PC-3 (cell line): ENCODE measurements at regions not wholly inside any gene's neighbourhood (a gene's known extent, or its start where the extent isn't known, plus 50 kb on each side); places are given as distances from the start of the nearest gene placed in this dataset.
A peak's percentile ranks its signal among the peaks of the same experiment; 100 is the strongest.

Source experiments
- ATAC-seq: fragments of 200-7000 bp; cut with Tn5 transposase; 2 replicates; pipeline ENCODE4 v1.9.1; 2020; ENCODE audit warnings: mild to moderate bottlenecking, moderate library complexity
- BruUV-seq: library from RNA; stranded (reverse); fragments of 400-500 nt; replicated peaks from 2 replicates; lab custom pipeline; 2021; lab: Mats Ljungman, UMichigan
- CTCF ChIA-PET: fragments of 300-600 bp; sonication (Branson Sonifier 250); formaldehyde crosslinking; loops from one replicate; lab custom pipeline; 2022; ENCODE audit warnings: antibody characterized with exemption; lab: Charles Lee
- POLR2A ChIA-PET: fragments of 300-600 bp; sonication (Branson Sonifier 250); formaldehyde crosslinking; loops from one replicate; lab custom pipeline; 2022; ENCODE audit warnings: antibody characterized with exemption; ENCODE audit not compliant: unreplicated experiment; lab: Charles Lee
- DNase-seq: peaks from one replicate; pipeline ENCODE4 v3.0.0-alpha.2; 2015
- H2AFZ ChIP-seq: fragments of 300-600 bp; sonication (generic); 2 replicates; pipeline ENCODE4 v1.6.0; 2016; ENCODE audit warnings: antibody characterized with exemption, low read length
- H3F3A ChIP-seq: fragments of 300-600 bp; sonication (generic); one replicate; pipeline ENCODE4 v1.6.0; 2017; ENCODE audit warnings: antibody characterized with exemption, low read length, control low read depth, mild to moderate bottlenecking; ENCODE audit not compliant: unreplicated experiment
- H3K27ac ChIP-seq: fragments of 300-600 bp; sonication (generic); 2 replicates; pipeline ENCODE4 v1.5.1; 2016; ENCODE audit warnings: mild to moderate bottlenecking, low read length
- H3K27me3 ChIP-seq: fragments of 300-600 bp; sonication (generic); 2 replicates; pipeline ENCODE4 v1.6.1; 2016; ENCODE audit warnings: low read length, mixed read lengths
- H3K36me3 ChIP-seq: fragments of 300-600 bp; sonication (generic); 2 replicates; pipeline ENCODE4 v1.6.1; 2016; ENCODE audit warnings: low read depth, mixed run types, low read length, mixed read lengths
- H3K4me1 ChIP-seq: fragments of 300-600 bp; sonication (generic); 2 replicates; pipeline ENCODE4 v1.5.1; 2016; ENCODE audit warnings: low read length; ENCODE audit not compliant: insufficient read depth
- H3K4me2 ChIP-seq: fragments of 300-600 bp; sonication (generic); 2 replicates; pipeline ENCODE4 v1.6.0; 2016; ENCODE audit warnings: low read length
- H3K4me3 ChIP-seq: fragments of 300-600 bp; sonication (generic); 2 replicates; pipeline ENCODE4 v1.5.1; 2016; ENCODE audit warnings: mild to moderate bottlenecking, low read length, mixed read lengths
- H3K79me2 ChIP-seq: fragments of 300-600 bp; sonication (generic); 2 replicates; pipeline ENCODE4 v1.6.1; 2017; ENCODE audit warnings: low read length, mixed read lengths
- H3K9ac ChIP-seq: fragments of 300-600 bp; sonication (generic); 2 replicates; pipeline ENCODE4 v1.6.0; 2016; ENCODE audit warnings: mild to moderate bottlenecking, low read length
- H3K9me2 ChIP-seq: fragments of 300-600 bp; sonication (generic); replicated peaks from 2 replicates; pipeline ENCODE4 v1.6.1; 2016; ENCODE audit warnings: mixed run types, low read length, mixed read lengths
- H3K9me3 ChIP-seq: fragments of 300-600 bp; sonication (generic); 2 replicates; pipeline ENCODE4 v1.6.1; 2016; ENCODE audit warnings: low read length, mixed read lengths
- H4K20me1 ChIP-seq: fragments of 300-600 bp; sonication (generic); 2 replicates; pipeline ENCODE4 v1.6.1; 2016; ENCODE audit warnings: low read length, mixed read lengths
- CTCF ChIP-seq: fragments of 300-600 bp; sonication (generic); conservative IDR thresholded peaks from 2 replicates; pipeline ENCODE4 v1.5.1; 2017; ENCODE audit warnings: antibody characterized with exemption, low read depth, mild to moderate bottlenecking, low read length
- EZH2 ChIP-seq: fragments of 300-600 bp; sonication (generic); IDR thresholded peaks from one replicate; pipeline ENCODE4 v1.6.1; 2017; ENCODE audit warnings: antibody characterized with exemption, mild to moderate bottlenecking, low read length; ENCODE audit not compliant: unreplicated experiment
- EZH2phosphoT487 ChIP-seq: fragments of 300-600 bp; sonication (generic); IDR thresholded peaks from 2 replicates; pipeline ENCODE4 v1.6.1; 2018; ENCODE audit warnings: mild to moderate bottlenecking, antibody characterized with exemption, low read length, borderline replicate concordance
- intact Hi-C: fragments of 100-400 bp; cut with micrococcal nuclease; formaldehyde crosslinking; loops from 2 replicates; pipeline ENCODE4 v1.9.0; 2023

GRCh38 chr9:109558718-109559151 is 60.6 kb upstream of the PTPN3 start:
- H3K4me2 ChIP-seq, result no peak overlapping the region
- H3F3A ChIP-seq, result no peaks in the 10 kb centered on the region
- intact Hi-C loops, result no loop called here
- H4K20me1 ChIP-seq, result no peaks in the 10 kb centered on the region
- ATAC-seq, result no peak
- no peak overlapping the region for H3K27ac ChIP-seq
- no peaks in the 10 kb centered on the region for H3K9me3 ChIP-seq
- H3K9ac ChIP-seq, result no peak overlapping the region
- BruUV-seq, result no TSS peak
- no peak for DNase-seq
- no peaks in the 10 kb centered on the region for H3K36me3 ChIP-seq
- CTCF ChIA-PET, result no interaction called here
- POLR2A ChIA-PET, result no interaction called here
- H3K4me3 ChIP-seq, result no peak overlapping the region
- no peaks in the 10 kb centered on the region for H3K9me2 ChIP-seq
- TF ChIP-seq CTCF (no peak), EZH2phosphoT487 (no peak), EZH2 (no peak)
- H2AFZ ChIP-seq, result no peak overlapping the region
- H3K4me1 ChIP-seq, result no peaks in the 10 kb centered on the region
- no peaks in the 10 kb centered on the region for H3K79me2 ChIP-seq
- H3K27me3 ChIP-seq, result peaks cover 10% of the 10 kb centered on the region

- Histone ChIP-seq H3K9ac (no peak overlapping the region), H3K4me2 (no peak overlapping the region), H3K9me2 (no peaks in the 10 kb centered on the region), H2AFZ (no peak overlapping the region), H3K36me3 (no peaks in the 10 kb centered on the region), H3F3A (no peaks in the 10 kb centered on the region), H4K20me1 (no peaks in the 10 kb centered on the region), H3K27ac (no peak overlapping the region), H3K27me3 (peaks cover 10% of the 10 kb centered on the region), H3K4me1 (no peaks in the 10 kb centered on the region), H3K79me2 (no peaks in the 10 kb centered on the region), H3K4me3 (no peak overlapping the region), H3K9me3 (no peaks in the 10 kb centered on the region)
- intact Hi-C loops, result no loop called here
- BruUV-seq, result no TSS peak
- ChIA-PET POLR2A (no interaction called here), CTCF (no interaction called here)
- no peak for ATAC-seq
- TF ChIP-seq EZH2 (no peak), CTCF (peak; percentile 33)
- no peak for DNase-seq
Observed at GRCh38 chr9:109560470-109561132, 62.5 kb upstream of the PTPN3 start.

- no peaks in the 10 kb centered on the region for H3K4me1 ChIP-seq
- no peaks in the 10 kb centered on the region for H3K79me2 ChIP-seq
- no TSS peak for BruUV-seq
- no peak overlapping the region for H3K4me2 ChIP-seq
- no peaks in the 10 kb centered on the region for H3F3A ChIP-seq
- H3K36me3 ChIP-seq, result no peaks in the 10 kb centered on the region
- CTCF ChIA-PET, result no interaction called here
- POLR2A ChIA-PET, result no interaction called here
- H3K9me3 ChIP-seq, result no peaks in the 10 kb centered on the region
- H4K20me1 ChIP-seq, result no peaks in the 10 kb centered on the region
- no peak overlapping the region for H3K27ac ChIP-seq
- H3K9me2 ChIP-seq, result no peaks in the 10 kb centered on the region
- no peak overlapping the region for H3K4me3 ChIP-seq
- no peak for DNase-seq
- no peak for ATAC-seq
- intact Hi-C loops, result no loop called here
- H2AFZ ChIP-seq, result no peak overlapping the region
- H3K27me3 ChIP-seq, result peaks cover 14% of the 10 kb centered on the region
- no peak for TF ChIP-seq EZH2phosphoT487
- TF ChIP-seq CTCF, result no peak
- TF ChIP-seq EZH2, result no peak
- H3K9ac ChIP-seq, result no peak overlapping the region
Observed at GRCh38 chr9:109561137-109561536, 63.0 kb upstream of the PTPN3 start.
